ENCODE measurements at regions not wholly inside any gene's neighbourhood (a gene's known extent, or its start where the extent isn't known, plus 50 kb on each side); places are given as distances from the start of the nearest gene placed in this dataset.

- no peak for TF ChIP-seq SETDB1 (CRISPR knock-in tag; IDR thresholded peaks at IDR 0.05; ENCODE audit: borderline replicate concordance)
- TF ChIP-seq NR2F1 (CRISPR knock-in tag; IDR thresholded peaks at IDR 0.05) = no peak
- no peak for TF ChIP-seq POLR2A (IDR thresholded peaks at IDR 0.05; ENCODE audit: insufficient read depth in 1 of 2, low read depth in 2 of 2, low read length in 2 of 2)
- TF ChIP-seq SOX6 (IDR thresholded peaks at IDR 0.05) = no peak
- TF ChIP-seq SOX6 (CRISPR knock-in tag; IDR thresholded peaks at IDR 0.05) = no peak
- no peak for TF ChIP-seq TCF7 (IDR thresholded peaks at IDR 0.05; ENCODE audit: low read depth)
- TF ChIP-seq ZSCAN5A (CRISPR knock-in tag; IDR thresholded peaks at IDR 0.05; ENCODE audit: borderline replicate concordance) = no peak
- no peak for TF ChIP-seq EP300 (IDR thresholded peaks at IDR 0.05; ENCODE audit: low read depth in 2 of 2, low read length in 2 of 2)
- TF ChIP-seq EP300 (CRISPR knock-in tag; IDR thresholded peaks at IDR 0.05; ENCODE audit: borderline replicate concordance) = no peak
- TF ChIP-seq ZNF350 (CRISPR knock-in tag; IDR thresholded peaks at IDR 0.05; ENCODE audit: borderline replicate concordance, low read depth) = no peak
- no peak for TF ChIP-seq ZNF740 (CRISPR knock-in tag; IDR thresholded peaks at IDR 0.05)
- no peak for TF ChIP-seq TAF15 (IDR thresholded peaks at IDR 0.05; ENCODE audit: low read depth, low read length, poor library complexity, severe bottlenecking)
- TF ChIP-seq ZNF124 (CRISPR knock-in tag; IDR thresholded peaks at IDR 0.05) = no peak
- no peak for TF ChIP-seq ZFP41 (CRISPR knock-in tag; IDR thresholded peaks at IDR 0.05; ENCODE audit: borderline replicate concordance)
Measured at GRCh38 chr4:159563257-159563656, 460.4 kb downstream of the RAPGEF2 start.
